ENCODE measurements at regions not wholly inside any gene's neighbourhood (a gene's known extent, or its start where the extent isn't known, plus 50 kb on each side); places are given as distances from the start of the nearest gene placed in this dataset.
"Not testable (repeated sequence)": the region's sequence is repeated elsewhere in the genome, so short reads cannot be mapped to it uniquely, and the experiment has no call there.

DNA sequence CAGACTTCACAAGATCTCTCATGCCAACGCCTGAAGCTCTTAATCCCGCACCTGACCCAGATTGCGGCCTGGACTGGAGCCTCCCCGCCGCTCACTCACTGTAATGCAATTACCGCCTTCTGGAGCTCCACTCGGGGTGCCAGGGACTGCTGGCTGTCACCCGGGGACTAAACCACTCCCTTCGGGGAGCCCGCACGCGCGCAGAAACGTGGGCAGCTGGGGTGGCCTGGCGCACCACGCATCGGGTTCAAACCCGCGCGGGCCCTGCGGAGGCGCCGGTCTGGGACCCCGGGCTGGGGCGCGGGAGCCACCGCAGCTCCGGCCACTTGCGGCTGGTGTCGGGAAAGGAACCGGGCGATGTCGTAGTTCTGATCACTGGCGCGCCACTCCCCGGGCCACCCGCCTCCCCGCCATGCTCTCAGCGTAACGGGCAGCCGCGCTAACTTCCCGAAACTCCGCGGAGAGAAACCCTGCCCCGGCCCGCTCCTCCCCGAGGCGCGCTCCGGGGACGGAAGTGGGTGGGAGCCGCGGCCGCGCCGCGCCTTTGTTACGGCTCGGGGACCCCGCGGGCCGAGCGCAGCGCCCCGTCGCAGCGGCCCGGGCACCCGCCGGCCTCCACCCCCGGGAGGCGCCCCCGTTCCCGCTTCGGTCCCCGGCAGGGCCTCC is 100.3 kb upstream of the SVIL start:
- Mint-ChIP-seq H3K9me3 (no peaks in the 10 kb centered on the region), H3K36me3 (ENCODE audit: insufficient read depth) (peaks cover 2% of the 10 kb centered on the region), H3K27ac (ENCODE audit: low read depth) (peak overlapping the region; percentile 67), H3K4me1 (peaks cover 27% of the 10 kb centered on the region), H3K4me3 (peak overlapping the region; percentile 83), H3K27me3 (peaks cover 13% of the 10 kb centered on the region)
- ATAC-seq (replicated peaks; ENCODE audit: extremely low read depth, poor library complexity, severe bottlenecking) (peak; percentile 64), DNase-seq (ENCODE audit: low spot score in 2 of 2) (peak; percentile 23 to 30)

- peaks cover 5% of the 10 kb centered on the region for H3K36me3 Mint-ChIP-seq (ENCODE audit: insufficient read depth)
- no peaks in the 10 kb centered on the region for H3K9me3 Mint-ChIP-seq
- no peak for DNase-seq (ENCODE audit: low spot score in 2 of 2)
- peak overlapping the region; percentile 83 for H3K4me3 Mint-ChIP-seq
- H3K4me1 Mint-ChIP-seq = peaks cover 31% of the 10 kb centered on the region
- H3K27me3 Mint-ChIP-seq = peaks cover 13% of the 10 kb centered on the region
- peak overlapping the region; percentile 67 for H3K27ac Mint-ChIP-seq (ENCODE audit: low read depth)
- no peak for ATAC-seq (replicated peaks; ENCODE audit: extremely low read depth, poor library complexity, severe bottlenecking)
Measured at GRCh38 chr10:29734640-29734961, 99.8 kb upstream of the SVIL start.

- H3K4me3 Mint-ChIP-seq = no peak overlapping the region
- peaks cover 42% of the 10 kb centered on the region for H3K4me1 Mint-ChIP-seq
- peaks cover 13% of the 10 kb centered on the region for H3K27me3 Mint-ChIP-seq
- no peaks in the 10 kb centered on the region for H3K9me3 Mint-ChIP-seq
- no peak for ATAC-seq (replicated peaks; ENCODE audit: extremely low read depth, poor library complexity, severe bottlenecking)
- H3K27ac Mint-ChIP-seq (ENCODE audit: low read depth) = no peak overlapping the region
- peaks cover 5% of the 10 kb centered on the region for H3K36me3 Mint-ChIP-seq (ENCODE audit: insufficient read depth)
- no peak for DNase-seq (ENCODE audit: low spot score in 2 of 2)
Measured at GRCh38 chr10:29733323-29733722, 98.6 kb upstream of the SVIL start.

- Mint-ChIP-seq H3K4me3 (no peak overlapping the region), H3K27ac (ENCODE audit: low read depth) (no peak overlapping the region), H3K4me1 (peaks cover 47% of the 10 kb centered on the region), H3K9me3 (no peaks in the 10 kb centered on the region), H3K36me3 (ENCODE audit: insufficient read depth) (peaks cover 3% of the 10 kb centered on the region), H3K27me3 (peaks cover 9% of the 10 kb centered on the region)
- no peak for ATAC-seq (replicated peaks; ENCODE audit: extremely low read depth, poor library complexity, severe bottlenecking)
- no peak for DNase-seq (ENCODE audit: low spot score in 2 of 2)
Measured at GRCh38 chr10:29732918-29733317, 98.1 kb upstream of the SVIL start.

DNA sequence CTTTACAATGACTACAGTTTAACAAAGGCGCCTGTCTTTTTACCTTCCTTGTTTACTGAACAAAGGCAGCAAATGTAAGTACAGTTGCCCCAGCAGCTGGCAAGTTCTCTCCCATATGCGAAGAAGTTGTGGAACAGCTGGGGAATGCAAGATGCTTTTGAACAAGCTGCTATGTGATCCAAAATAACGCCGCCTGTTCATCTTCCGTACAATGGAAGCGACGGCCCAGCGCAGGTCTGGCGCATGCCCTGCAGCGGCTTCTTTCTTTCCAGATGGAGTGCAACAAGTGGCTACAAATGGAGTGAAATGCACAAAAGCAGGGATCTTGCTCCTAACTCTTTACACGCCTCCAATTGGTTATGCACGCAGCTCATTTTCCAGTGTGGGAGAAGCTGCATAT is 97.0 kb upstream of the SVIL start:
- Mint-ChIP-seq H3K27me3 (no peaks in the 10 kb centered on the region), H3K36me3 (ENCODE audit: insufficient read depth) (peaks cover 3% of the 10 kb centered on the region), H3K4me1 (peaks cover 55% of the 10 kb centered on the region), H3K9me3 (no peaks in the 10 kb centered on the region), H3K27ac (ENCODE audit: low read depth) (no peak overlapping the region), H3K4me3 (no peak overlapping the region)
- ATAC-seq (replicated peaks; ENCODE audit: extremely low read depth, poor library complexity, severe bottlenecking) = no peak
- DNase-seq (ENCODE audit: low spot score in 2 of 2) = no peak

- Mint-ChIP-seq H3K36me3 (ENCODE audit: insufficient read depth) (peaks cover 3% of the 10 kb centered on the region), H3K4me3 (no peak overlapping the region), H3K4me1 (peaks cover 57% of the 10 kb centered on the region), H3K9me3 (no peaks in the 10 kb centered on the region), H3K27ac (ENCODE audit: low read depth) (no peak overlapping the region), H3K27me3 (no peaks in the 10 kb centered on the region)
- DNase-seq (ENCODE audit: low spot score in 2 of 2) (no peak), ATAC-seq (replicated peaks; ENCODE audit: extremely low read depth, poor library complexity, severe bottlenecking) (no peak)
Measured at GRCh38 chr10:29730969-29731368, 96.2 kb upstream of the SVIL start.

GRCh38 chr10:29730458-29730857 is 95.7 kb upstream of the SVIL start:
- H3K36me3 Mint-ChIP-seq (ENCODE audit: insufficient read depth) = peaks cover 3% of the 10 kb centered on the region
- no peaks in the 10 kb centered on the region for H3K27me3 Mint-ChIP-seq
- ATAC-seq (replicated peaks; ENCODE audit: extremely low read depth, poor library complexity, severe bottlenecking) (no peak), DNase-seq (ENCODE audit: low spot score in 2 of 2) (no peak)
- no peak overlapping the region for H3K27ac Mint-ChIP-seq (ENCODE audit: low read depth)
- no peak overlapping the region for H3K4me3 Mint-ChIP-seq
- peaks cover 59% of the 10 kb centered on the region for H3K4me1 Mint-ChIP-seq
- H3K9me3 Mint-ChIP-seq = no peaks in the 10 kb centered on the region

- Mint-ChIP-seq H3K27ac (ENCODE audit: low read depth) (no peak overlapping the region), H3K4me1 (peaks cover 58% of the 10 kb centered on the region), H3K27me3 (no peaks in the 10 kb centered on the region), H3K9me3 (no peaks in the 10 kb centered on the region), H3K36me3 (ENCODE audit: insufficient read depth) (peaks cover 3% of the 10 kb centered on the region), H3K4me3 (no peak overlapping the region)
- ATAC-seq (replicated peaks; ENCODE audit: extremely low read depth, poor library complexity, severe bottlenecking) (no peak), DNase-seq (ENCODE audit: low spot score in 2 of 2) (no peak)
Measured at GRCh38 chr10:29728541-29729049, 93.8 kb upstream of the SVIL start.

GRCh38 chr10:29725927-29726326 is 91.2 kb upstream of the SVIL start:
- not testable (repeated sequence) for H3K4me3 Mint-ChIP-seq; H3K27me3 Mint-ChIP-seq; H3K27ac Mint-ChIP-seq (ENCODE audit: low read depth); H3K36me3 Mint-ChIP-seq (ENCODE audit: insufficient read depth); H3K9me3 Mint-ChIP-seq; DNase-seq (ENCODE audit: low spot score in 2 of 2); ATAC-seq (replicated peaks; ENCODE audit: extremely low read depth, poor library complexity, severe bottlenecking)
- H3K4me1 Mint-ChIP-seq = peaks cover 58% of the 10 kb centered on the region

DNA sequence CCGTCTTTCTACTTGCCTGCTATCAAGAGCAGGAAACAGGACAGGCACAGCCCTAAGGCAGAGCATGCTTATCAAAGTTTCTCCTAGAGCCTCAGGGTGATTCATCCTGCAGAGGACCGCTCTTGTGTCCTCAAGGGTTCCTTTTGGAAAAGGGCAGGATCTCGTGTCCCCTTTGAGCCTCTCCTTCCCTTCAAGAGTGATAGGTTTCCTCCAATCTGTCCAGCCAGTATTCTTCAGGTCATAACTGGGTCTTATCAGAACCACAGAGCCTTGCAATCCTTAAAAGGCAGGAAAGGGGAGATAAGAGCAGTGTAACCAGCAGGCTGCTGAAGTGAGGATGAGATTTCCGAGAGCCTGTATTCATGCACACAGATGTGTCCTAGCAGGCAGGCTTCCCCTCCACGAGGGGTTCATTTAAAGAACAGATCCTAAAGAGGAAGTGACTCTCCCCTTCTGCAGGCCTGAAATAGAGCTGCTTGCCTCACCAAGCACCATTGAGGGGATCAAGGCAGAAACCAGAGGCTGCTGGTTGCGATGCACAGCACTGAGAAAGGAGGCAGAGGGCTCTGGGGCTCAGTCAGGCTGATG is 90.5 kb upstream of the SVIL start:
- Mint-ChIP-seq H3K36me3 (ENCODE audit: insufficient read depth) (peaks cover 3% of the 10 kb centered on the region), H3K4me3 (no peak overlapping the region), H3K27ac (ENCODE audit: low read depth) (no peak overlapping the region), H3K4me1 (peaks cover 51% of the 10 kb centered on the region), H3K27me3 (no peaks in the 10 kb centered on the region), H3K9me3 (no peaks in the 10 kb centered on the region)
- ATAC-seq (replicated peaks; ENCODE audit: extremely low read depth, poor library complexity, severe bottlenecking) = no peak
- DNase-seq (ENCODE audit: low spot score in 2 of 2) = no peak

GRCh38 chr10:29723726-29724125 is 89.0 kb upstream of the SVIL start:
- H3K4me1 Mint-ChIP-seq = peaks cover 39% of the 10 kb centered on the region
- H3K27ac Mint-ChIP-seq (ENCODE audit: low read depth) = no peak overlapping the region
- DNase-seq (ENCODE audit: low spot score in 2 of 2) (no peak), ATAC-seq (replicated peaks; ENCODE audit: extremely low read depth, poor library complexity, severe bottlenecking) (no peak)
- H3K36me3 Mint-ChIP-seq (ENCODE audit: insufficient read depth) = no peaks in the 10 kb centered on the region
- no peak overlapping the region for H3K4me3 Mint-ChIP-seq
- H3K27me3 Mint-ChIP-seq = no peaks in the 10 kb centered on the region
- H3K9me3 Mint-ChIP-seq = peaks cover 8% of the 10 kb centered on the region

- Mint-ChIP-seq H3K36me3 (ENCODE audit: insufficient read depth) (no peaks in the 10 kb centered on the region), H3K27me3 (no peaks in the 10 kb centered on the region), H3K9me3 (peaks cover 8% of the 10 kb centered on the region), H3K27ac (ENCODE audit: low read depth) (no peak overlapping the region), H3K4me1 (peaks cover 29% of the 10 kb centered on the region), H3K4me3 (no peak overlapping the region)
- DNase-seq (ENCODE audit: low spot score in 2 of 2) (no peak), ATAC-seq (replicated peaks; ENCODE audit: extremely low read depth, poor library complexity, severe bottlenecking) (no peak)
Measured at GRCh38 chr10:29722777-29723176, 88.0 kb upstream of the SVIL start.

DNA sequence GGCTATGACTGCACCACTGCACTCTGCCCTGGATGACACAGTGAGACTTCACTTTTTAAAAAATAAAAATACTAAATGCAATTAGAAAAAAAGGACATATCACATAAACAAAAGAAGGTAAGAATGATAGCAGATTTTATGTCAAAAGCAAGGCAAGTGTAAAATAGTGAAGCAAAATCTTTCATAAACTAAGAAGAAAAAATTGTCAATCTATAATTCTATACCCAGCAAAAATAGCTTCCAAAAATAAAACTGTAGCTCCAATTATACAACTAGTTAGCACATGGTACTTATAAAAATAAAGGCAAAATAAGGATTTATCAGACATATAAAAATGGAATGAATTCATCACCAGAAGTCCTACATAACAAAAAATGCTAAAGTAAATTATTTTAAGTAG is 85.4 kb upstream of the SVIL start:
- H3K4me1 Mint-ChIP-seq = peaks cover 20% of the 10 kb centered on the region
- DNase-seq (ENCODE audit: low spot score in 2 of 2) (no peak), ATAC-seq (replicated peaks; ENCODE audit: extremely low read depth, poor library complexity, severe bottlenecking) (no peak)

More for the DNA sequence above, 85.4 kb upstream of the SVIL start:
- no peak overlapping the region for H3K4me3 Mint-ChIP-seq
- H3K36me3 Mint-ChIP-seq (ENCODE audit: insufficient read depth) = no peaks in the 10 kb centered on the region
- no peaks in the 10 kb centered on the region for H3K27me3 Mint-ChIP-seq
- peaks cover 8% of the 10 kb centered on the region for H3K9me3 Mint-ChIP-seq
- no peak overlapping the region for H3K27ac Mint-ChIP-seq (ENCODE audit: low read depth)

All from central memory CD8-positive, alpha-beta T cell (primary cell).